NCI-H510A (cell line): ENCODE measurements at regions not wholly inside any gene's neighbourhood (a gene's known extent, or its start where the extent isn't known, plus 50 kb on each side); places are given as distances from the start of the nearest gene placed in this dataset.
"Not testable (repeated sequence)": the region's sequence is repeated elsewhere in the genome, so short reads cannot be mapped to it uniquely, and the experiment has no call there.

ENCODE experiments used
- DNase-seq: peaks from one replicate; lab custom pipeline; 2025; lab: John Stamatoyannopoulos, UW

GRCh38 chr20:11976966-11977365 lies 59.3 kb downstream of the BTBD3 start:
- peak; percentile 12 for DNase-seq

- no peak for DNase-seq
Observed at GRCh38 chr20:11978496-11978895, 60.8 kb downstream of the BTBD3 start.

GRCh38 chr20:11979306-11979990 lies 61.8 kb downstream of the BTBD3 start:
- DNase-seq = no peak

- DNase-seq = no peak
Observed at GRCh38 chr20:11980263-11980662, 62.6 kb downstream of the BTBD3 start.

- DNase-seq = no peak
Observed at GRCh38 chr20:11981366-11981947, 63.8 kb downstream of the BTBD3 start.

- no peak for DNase-seq
Observed at GRCh38 chr20:11982289-11982954, 64.7 kb downstream of the BTBD3 start.

- no peak for DNase-seq
Observed at GRCh38 chr20:11982955-11983470, 65.3 kb downstream of the BTBD3 start.

- no peak for DNase-seq
Observed at GRCh38 chr20:11986954-11987353, 69.3 kb downstream of the BTBD3 start.

GRCh38 chr20:11987526-11987925 lies 69.8 kb downstream of the BTBD3 start:
- DNase-seq = no peak

GRCh38 chr20:11989018-11989771 lies 71.5 kb downstream of the BTBD3 start:
- DNase-seq = no peak

GRCh38 chr20:11992426-11992825 lies 74.7 kb downstream of the BTBD3 start:
- no peak for DNase-seq

- DNase-seq = peak; percentile 42
Observed at GRCh38 chr20:11993886-11994461, 76.3 kb downstream of the BTBD3 start.

- DNase-seq = no peak
Observed at GRCh38 chr20:11995805-11996567, 78.3 kb downstream of the BTBD3 start.

GRCh38 chr20:12004776-12005175 lies 87.1 kb downstream of the BTBD3 start:
- DNase-seq = not testable (repeated sequence)

- no peak for DNase-seq
Observed at GRCh38 chr20:12012241-12013222, 94.8 kb downstream of the BTBD3 start.

- no peak for DNase-seq
Observed at GRCh38 chr20:12014276-12014675, 96.6 kb downstream of the BTBD3 start.

GRCh38 chr20:12014736-12015135 lies 97.0 kb downstream of the BTBD3 start:
- no peak for DNase-seq

- DNase-seq = no peak
Observed at GRCh38 chr20:12016291-12016690, 98.6 kb downstream of the BTBD3 start.

- DNase-seq = no peak
Observed at GRCh38 chr20:12019715-12020114, 102.0 kb downstream of the BTBD3 start.

GRCh38 chr20:12020846-12021245 lies 103.2 kb downstream of the BTBD3 start:
- DNase-seq = no peak
